Activated effector memory CD4-positive, alpha-beta T cell treated with anti-CD3 and anti-CD28 coated beads, Interleukin-2, amount 50 U/mL, for 16 hours (primary cell): ENCODE measurements at regions not wholly inside any gene's neighbourhood (a gene's known extent, or its start where the extent isn't known, plus 50 kb on each side); places are given as distances from the start of the nearest gene placed in this dataset.
"Not testable (repeated sequence)": the region's sequence is repeated elsewhere in the genome, so short reads cannot be mapped to it uniquely, and the experiment has no call there.

Experiments
- DNase-seq: peaks from one replicate; pipeline ENCODE4 v3.0.0-alpha.2; 2020

- DNase-seq, result no peak
These were observed 249.8 kb upstream of the VSTM2A start for GRCh38 chr7:54292171-54292925.

DNA sequence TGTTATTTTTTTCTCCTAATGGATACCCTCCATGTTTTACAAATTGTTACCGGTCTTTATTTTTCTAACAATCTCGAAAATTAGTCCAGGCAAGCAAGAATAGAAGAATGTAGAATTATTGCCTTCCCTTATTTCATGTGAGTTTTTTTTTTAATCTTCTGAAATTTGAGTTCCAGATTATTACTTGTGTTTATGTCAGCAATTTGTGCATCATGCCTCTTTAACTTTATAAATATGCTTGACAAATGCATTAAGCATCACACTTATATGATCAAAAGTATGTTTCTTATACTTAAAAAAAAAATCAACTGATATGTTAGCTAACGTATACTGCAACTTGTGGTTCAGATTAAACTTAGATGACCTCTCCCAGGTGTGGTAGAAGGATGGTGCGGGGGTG lies 242.7 kb upstream of the VSTM2A start:
- no peak for DNase-seq

DNA sequence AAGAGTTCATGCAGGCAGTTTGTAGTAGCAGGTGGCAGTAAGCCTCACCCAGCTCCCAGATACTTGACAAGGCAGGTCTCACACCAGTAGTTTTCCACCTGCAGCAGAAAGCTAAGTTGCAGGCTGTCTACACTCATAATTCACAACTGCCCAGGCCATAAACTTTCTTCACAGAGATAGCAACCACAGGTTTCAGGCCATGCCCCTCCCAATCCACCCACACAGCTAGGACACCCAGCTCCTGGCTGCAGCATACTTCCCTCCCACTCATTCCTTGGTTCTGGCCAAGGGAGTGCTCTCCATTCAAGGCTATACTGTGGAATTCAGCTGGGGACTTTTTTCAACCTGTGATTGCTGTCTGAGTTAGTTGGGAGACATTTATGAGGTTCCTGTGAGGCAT lies 226.2 kb upstream of the VSTM2A start:
- DNase-seq, result not testable (repeated sequence)

- DNase-seq, result no peak
These were observed 215.5 kb upstream of the VSTM2A start for GRCh38 chr7:54326592-54327167.

- no peak for DNase-seq
These were observed 211.9 kb upstream of the VSTM2A start for GRCh38 chr7:54330216-54330800.

DNA sequence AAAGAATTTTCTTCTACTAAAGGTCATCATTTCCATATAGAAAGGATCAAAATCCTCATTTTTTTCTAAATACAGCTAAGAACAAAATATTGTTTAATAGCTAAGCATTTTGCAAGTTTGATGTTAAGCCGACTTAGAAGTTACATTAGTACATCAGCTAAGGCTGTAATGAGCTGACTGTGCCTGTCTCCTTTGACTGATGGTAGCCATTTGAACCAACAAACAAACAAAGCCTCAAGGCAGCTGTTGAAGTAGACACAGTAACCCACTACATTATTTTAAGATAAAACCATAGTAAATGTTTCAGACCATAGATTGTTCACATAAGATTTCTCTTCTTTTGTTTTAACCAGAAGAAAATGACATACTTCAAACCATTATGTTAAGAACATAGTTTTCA lies 210.9 kb upstream of the VSTM2A start:
- DNase-seq, result no peak

- no peak for DNase-seq
These were observed 209.9 kb upstream of the VSTM2A start for GRCh38 chr7:54332301-54332700.

GRCh38 chr7:54333952-54334351 lies 208.2 kb upstream of the VSTM2A start:
- no peak for DNase-seq

GRCh38 chr7:54336800-54337199 lies 205.4 kb upstream of the VSTM2A start:
- DNase-seq, result no peak

- no peak for DNase-seq
These were observed 204.7 kb upstream of the VSTM2A start for GRCh38 chr7:54337466-54337865.

DNA sequence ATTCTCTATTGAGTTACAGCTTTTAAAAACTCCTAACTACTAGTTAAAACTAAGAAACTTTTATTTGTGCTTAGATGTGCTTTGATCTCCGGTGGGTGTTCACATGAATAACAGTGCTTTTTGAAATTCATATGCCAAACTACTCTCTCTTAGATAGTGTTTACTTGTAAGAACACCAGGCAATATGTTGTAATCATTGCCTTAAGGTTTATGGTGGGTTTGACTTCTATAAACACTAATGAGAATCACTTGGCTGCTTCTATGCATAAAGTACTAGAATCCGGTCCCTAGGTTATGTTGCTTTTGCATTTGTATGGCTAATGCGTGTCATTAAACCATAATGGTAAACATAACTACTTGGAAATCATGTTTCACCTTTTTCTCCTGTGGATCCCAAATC lies 203.9 kb upstream of the VSTM2A start:
- DNase-seq, result no peak

DNA sequence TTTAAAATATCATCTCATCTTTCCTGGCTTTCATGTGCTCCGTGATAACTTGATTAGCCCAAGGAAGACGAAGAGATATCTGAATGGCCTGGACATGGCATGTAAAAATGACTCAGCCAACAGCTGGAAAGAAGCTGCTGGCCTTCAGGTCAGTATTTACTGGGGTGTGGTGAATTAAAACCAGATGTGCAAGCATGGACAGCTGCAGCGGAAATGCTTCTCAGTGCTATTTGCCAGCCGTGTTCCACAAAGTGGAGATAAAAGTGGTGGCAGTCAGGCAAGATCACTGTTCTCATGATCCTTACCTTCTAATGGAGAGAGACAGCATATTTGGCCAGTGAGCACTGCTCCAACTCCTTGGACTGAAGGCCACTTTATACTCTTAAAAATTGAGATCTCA lies 203.1 kb upstream of the VSTM2A start:
- DNase-seq, result no peak

GRCh38 chr7:54342458-54342857 lies 199.7 kb upstream of the VSTM2A start:
- no peak for DNase-seq

GRCh38 chr7:54343511-54343910 lies 198.7 kb upstream of the VSTM2A start:
- no peak for DNase-seq

DNA sequence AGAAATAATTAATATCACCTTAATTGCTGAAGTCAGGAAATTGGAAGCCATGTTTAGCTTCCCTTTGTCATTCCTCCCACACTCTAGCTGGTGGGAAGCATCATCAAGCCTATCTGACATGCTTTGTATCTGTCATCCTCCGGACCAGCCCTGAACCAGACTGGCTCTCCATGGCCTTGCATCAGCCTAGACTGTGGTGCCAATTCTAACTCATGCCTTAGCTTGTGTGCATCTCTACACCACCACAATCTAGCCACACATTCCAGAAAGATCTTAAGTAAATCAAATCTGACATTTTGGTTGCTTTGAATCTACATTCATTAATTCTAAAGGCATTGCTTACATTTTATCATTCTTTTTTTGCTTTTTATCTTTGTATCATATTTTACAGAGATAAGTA lies 196.4 kb upstream of the VSTM2A start:
- DNase-seq, result no peak

DNA sequence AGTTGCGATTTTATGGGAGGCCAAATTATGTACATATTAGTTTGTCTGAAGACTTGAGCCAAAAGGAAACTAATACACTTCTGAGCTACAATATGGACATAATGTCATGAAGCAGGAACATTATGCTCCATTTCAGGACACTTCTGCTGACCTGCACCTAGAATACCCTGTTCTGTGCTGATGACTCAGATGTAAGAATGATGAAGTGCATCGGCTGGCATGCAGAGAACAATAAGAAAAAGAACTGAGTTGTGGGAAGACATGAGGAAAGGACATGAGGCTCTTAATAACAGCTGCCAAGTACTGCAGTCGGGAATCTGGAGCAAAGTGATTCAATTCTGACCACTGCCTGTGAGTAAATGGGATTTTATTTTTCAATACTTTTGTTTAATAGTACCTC lies 192.9 kb upstream of the VSTM2A start:
- DNase-seq, result no peak

DNA sequence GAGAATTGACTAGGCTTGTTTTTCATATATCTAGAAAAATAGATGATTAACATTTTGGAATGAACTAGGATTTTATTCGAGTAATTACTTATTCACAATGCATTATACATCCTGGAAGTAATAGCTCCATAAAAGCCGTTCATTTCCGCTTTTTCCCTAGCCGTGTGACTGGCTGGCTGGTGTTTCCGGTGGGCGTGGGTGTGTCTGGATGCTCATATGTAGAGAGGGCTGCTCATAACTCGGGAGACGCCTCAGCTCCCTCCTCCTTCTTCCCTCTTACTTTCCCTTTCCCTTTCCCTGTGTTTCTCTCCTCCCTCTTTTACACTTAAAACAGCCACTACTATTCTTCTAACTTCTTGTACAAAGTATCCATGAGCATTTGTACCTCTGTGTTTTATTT lies 187.7 kb upstream of the VSTM2A start:
- no peak for DNase-seq

DNA sequence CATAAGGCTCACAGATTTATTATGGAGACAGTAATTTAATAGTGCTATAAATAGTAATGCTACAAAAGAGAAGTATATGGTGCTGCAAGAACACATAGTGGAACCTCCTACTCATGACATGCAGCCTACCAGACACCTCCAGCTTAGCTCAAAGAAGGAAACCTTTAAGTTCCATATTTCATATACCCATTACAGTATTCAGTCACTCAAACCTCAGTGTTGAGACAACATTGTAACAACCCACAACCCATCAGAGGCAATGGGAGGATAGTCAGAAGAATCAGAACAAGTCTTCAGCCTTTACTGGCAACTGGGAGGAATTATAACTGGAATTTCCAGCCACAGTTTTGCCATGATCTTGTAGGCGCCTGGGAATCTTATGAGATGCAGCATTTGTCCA lies 186.3 kb upstream of the VSTM2A start:
- no peak for DNase-seq

DNA sequence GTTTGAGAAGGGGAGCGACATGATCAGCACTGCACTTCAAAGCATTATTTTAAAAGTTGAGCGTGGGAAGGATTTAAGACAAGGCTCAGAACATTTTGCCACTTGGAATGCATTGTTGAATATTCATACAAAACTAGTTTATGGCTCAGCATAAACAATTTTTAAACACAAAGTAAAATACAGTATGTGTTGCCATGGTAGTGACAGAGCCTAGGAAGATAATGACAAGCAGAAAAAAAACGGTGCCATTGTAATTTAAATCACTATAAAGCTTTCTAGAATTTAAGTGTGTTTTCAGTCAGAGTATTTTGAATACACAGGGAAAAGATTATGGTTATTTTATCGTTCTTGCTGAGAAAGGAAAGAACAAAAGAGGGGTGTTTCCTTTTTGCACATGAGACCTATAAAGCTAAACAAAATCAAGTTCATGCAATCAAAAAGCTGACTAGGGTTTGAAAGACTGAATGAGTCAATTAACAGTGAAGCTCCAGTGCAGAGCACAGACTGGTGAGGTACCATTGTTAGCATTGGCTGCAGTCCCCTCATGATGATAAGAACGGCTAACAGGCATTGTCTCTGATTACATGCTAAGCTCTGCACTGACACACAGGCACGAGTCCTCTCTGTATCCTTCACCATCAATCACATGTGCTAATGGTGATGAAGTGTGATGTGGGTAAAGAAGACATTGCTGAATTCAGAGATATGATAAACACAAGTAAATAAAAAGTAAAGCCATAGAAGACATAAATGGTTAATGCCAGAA lies 181.9 kb upstream of the VSTM2A start:
- DNase-seq, result no peak

DNA sequence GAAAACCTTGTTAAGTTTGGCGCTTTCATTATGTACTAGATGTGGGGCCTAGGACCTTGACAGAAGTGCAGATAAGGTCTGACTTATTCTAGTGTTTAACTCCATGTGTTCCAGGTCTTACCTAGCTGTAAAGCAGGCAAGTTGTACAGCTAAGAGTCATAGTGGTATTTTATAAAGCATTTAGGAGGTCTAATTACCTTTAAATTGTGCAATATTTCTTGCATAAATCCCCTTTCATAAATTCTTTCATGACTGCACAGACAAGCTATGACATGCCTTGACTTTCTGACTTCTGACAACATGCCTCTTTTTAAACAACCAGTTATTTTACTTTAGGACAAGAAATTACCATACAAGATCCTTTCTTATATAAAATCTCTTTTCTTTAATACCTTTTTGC lies 151.6 kb upstream of the VSTM2A start:
- no peak for DNase-seq

DNA sequence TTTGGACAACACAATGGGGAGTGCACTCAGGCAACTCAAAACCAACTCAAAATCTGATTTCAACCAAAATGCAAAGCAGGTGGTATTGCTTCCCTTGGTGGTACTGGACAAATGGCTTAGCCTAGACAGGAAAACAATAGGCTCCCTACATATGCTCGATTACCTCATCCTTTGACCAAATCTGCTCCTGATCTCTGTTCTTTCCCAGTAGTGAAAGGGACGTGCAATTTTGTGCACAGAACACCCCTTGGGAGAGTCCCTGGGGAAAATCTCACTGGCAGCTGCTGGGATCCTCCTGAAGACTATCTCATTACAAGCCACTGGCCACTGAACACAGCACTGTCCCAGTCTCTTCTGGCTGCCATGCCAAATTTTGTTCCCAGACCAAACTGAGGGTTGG lies 149.2 kb upstream of the VSTM2A start:
- DNase-seq, result no peak

DNA sequence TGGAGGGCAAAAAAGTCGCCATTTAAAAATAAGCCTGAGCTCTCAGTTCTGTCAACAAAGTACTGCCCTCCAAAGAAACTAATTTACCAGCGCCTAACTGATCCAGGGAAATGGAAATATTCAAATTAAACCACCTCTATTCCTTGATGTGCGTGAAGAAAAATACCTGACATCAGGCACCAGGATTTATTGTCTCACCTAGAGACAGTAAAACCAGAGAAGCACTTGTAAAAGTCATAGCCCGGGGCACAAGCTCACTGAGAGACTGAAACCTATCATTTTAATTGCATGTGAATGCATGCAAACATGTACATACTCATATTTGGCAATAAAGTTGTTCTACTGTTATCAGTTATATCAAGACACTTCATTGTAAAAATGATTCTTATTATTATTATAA lies 147.3 kb upstream of the VSTM2A start:
- DNase-seq, result no peak

DNA sequence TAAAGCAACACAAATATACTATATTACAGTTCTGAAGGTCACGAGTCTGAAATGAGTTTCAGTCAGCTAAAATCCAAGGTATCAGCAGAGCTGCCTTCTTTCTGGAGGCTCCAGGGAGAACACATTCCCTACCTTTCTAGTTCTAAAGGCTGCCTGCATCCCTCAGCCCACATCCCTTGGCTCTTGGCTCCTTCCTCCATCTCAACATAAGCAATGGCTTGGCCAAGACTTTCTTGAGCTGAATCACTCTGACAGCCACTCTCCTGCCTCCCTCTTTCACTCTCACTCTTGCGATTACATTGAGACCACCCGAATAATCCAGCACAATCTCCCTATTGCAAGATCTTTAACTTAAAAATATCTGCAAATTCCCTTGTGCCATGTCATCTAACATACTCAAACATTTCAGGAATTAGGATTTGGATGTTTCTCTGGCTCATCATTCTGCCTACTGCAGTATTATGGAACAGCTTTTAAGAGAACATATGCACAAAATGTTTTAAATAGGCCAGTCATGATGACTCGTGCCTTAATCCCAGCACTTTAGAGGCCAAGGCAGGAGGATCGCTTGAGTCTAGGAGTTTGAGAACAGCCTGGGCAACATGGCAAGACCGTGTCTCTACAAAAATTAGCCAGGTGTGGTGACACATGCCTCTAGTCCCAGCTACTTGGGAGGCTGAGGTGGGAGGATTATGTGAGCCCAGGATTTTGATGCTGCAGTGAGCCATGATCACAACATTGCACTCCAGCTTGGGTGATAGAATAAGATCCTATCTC lies 144.2 kb upstream of the VSTM2A start:
- no peak for DNase-seq
